ENCODE measurements at regions not wholly inside any gene's neighbourhood (a gene's known extent, or its start where the extent isn't known, plus 50 kb on each side); places are given as distances from the start of the nearest gene placed in this dataset.

DNA sequence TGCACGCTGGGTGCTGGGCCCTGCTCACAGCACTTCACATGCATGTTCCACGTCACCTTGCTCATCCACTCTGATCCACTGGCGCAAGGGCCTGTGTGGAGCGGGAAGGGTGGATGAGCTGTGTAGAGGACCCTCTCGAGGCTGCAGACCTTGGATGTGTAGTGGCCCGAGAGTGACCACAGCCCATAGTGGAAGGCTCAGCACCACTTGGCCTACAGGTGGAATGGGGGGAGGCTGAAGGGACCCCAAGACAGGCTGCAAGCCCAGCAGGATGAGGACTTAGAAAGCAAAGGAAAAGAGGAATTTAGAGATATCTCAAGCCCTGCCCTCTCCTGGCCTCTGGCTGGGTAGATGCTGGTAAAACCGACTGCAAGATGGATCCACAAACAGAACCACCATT, 175.9 kb upstream of the COPS8 start:
- 0 out of 2 replicates have a peak, but pooled peaks cover 2% of the 10 kb centered on the region for H3K4me1 Mint-ChIP-seq
- DNase-seq (ENCODE audit: low spot score): no peak
- no peaks in the 10 kb centered on the region for H3K36me3 Mint-ChIP-seq
- no peak overlapping the region for H3K4me3 Mint-ChIP-seq
- ChIA-PET CTCF (no interaction called here), POLR2A (no interaction called here)
- H3K27me3 Mint-ChIP-seq (ENCODE audit: low read depth): no peaks in the 10 kb centered on the region; the same call in 1 of the 2 replicates
- no peaks in the 10 kb centered on the region for H3K9me3 Mint-ChIP-seq
- TF ChIP-seq ETV6 (CRISPR knock-in tag; IDR thresholded peaks at IDR 0.05): no peak
- TF ChIP-seq ELF4 (CRISPR knock-in tag; IDR thresholded peaks at IDR 0.05; ENCODE audit: low read depth): no peak
- TF ChIP-seq, protein P1, sequence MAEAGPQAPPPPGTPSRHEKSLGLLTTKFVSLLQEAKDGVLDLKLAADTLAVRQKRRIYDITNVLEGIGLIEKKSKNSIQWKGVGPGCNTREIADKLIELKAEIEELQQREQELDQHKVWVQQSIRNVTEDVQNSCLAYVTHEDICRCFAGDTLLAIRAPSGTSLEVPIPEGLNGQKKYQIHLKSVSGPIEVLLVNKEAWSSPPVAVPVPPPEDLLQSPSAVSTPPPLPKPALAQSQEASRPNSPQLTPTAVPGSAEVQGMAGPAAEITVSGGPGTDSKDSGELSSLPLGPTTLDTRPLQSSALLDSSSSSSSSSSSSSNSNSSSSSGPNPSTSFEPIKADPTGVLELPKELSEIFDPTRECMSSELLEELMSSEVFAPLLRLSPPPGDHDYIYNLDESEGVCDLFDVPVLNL (CRISPR knock-in tag; IDR thresholded peaks at IDR 0.05; ENCODE audit: borderline replicate concordance, low read depth): no peak
- TF ChIP-seq TP53 (CRISPR knock-in tag; IDR thresholded peaks at IDR 0.05): no peak
- no peak for TF ChIP-seq MYBL2 (CRISPR knock-in tag; IDR thresholded peaks at IDR 0.05)
- no peak for TF ChIP-seq FOXJ3 (CRISPR knock-in tag; IDR thresholded peaks at IDR 0.05; ENCODE audit: borderline replicate concordance)
- no peak for TF ChIP-seq JAZF1 (CRISPR knock-in tag; IDR thresholded peaks at IDR 0.05)
- no peak for TF ChIP-seq TEAD4 (CRISPR knock-in tag; IDR thresholded peaks at IDR 0.05)
- no peak for ATAC-seq
- no peak overlapping the region for H3K27ac Mint-ChIP-seq

DNA sequence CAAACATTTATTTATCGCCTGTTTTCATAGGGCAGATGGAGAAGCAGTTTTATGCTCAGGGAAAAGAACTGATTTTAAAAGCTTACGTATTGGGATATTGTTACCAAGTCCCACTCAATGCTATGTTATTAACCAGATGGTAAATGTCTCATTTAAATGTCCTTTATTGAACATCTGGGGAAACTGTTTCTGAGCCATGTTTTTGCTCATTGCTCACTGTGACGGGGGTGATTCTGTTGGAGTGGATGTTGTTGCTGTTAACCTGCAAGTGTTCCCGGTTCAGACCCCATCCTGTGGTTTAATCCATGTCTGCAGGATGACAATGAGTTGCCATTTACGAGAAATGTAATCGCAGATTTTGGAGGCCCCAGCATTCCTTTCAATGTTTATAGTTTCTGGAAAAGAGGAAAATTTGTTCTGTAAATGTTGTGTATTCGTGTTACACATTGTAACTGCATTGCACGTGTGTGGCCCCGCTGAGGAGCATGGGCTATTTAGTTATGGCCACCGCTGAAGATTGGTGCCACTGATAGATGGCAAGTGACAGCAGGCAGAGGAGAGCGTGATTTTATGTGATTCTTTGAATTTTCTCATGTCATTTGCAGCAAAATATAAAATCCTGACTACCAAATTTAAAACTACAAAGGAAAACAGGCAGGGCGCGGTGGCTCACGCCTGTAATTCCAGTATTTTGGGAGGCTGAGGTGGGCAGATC, 174.8 kb upstream of the COPS8 start:
- Mint-ChIP-seq H3K36me3 (no peaks in the 10 kb centered on the region), H3K4me3 (no peak overlapping the region), H3K4me1 (peaks cover 3% of the 10 kb centered on the region; the same call in 1 of the 2 replicates), H3K9me3 (no peaks in the 10 kb centered on the region), H3K27me3 (ENCODE audit: low read depth) (no peaks in the 10 kb centered on the region; the same call in 1 of the 2 replicates), H3K27ac (no peak overlapping the region)
- DNase-seq (ENCODE audit: low spot score): no peak
- ATAC-seq: no peak
- TF ChIP-seq ETV6 (CRISPR knock-in tag; IDR thresholded peaks at IDR 0.05): no peak
- TF ChIP-seq TP53 (CRISPR knock-in tag; IDR thresholded peaks at IDR 0.05): no peak
- no peak for TF ChIP-seq NR1H2 (CRISPR knock-in tag; IDR thresholded peaks at IDR 0.05)
- TF ChIP-seq, protein P2, sequence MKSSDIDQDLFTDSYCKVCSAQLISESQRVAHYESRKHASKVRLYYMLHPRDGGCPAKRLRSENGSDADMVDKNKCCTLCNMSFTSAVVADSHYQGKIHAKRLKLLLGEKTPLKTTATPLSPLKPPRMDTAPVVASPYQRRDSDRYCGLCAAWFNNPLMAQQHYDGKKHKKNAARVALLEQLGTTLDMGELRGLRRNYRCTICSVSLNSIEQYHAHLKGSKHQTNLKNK (CRISPR knock-in tag; IDR thresholded peaks at IDR 0.05): no peak
- no peak for TF ChIP-seq ELF4 (CRISPR knock-in tag; IDR thresholded peaks at IDR 0.05; ENCODE audit: low read depth)
- TF ChIP-seq, protein P3, sequence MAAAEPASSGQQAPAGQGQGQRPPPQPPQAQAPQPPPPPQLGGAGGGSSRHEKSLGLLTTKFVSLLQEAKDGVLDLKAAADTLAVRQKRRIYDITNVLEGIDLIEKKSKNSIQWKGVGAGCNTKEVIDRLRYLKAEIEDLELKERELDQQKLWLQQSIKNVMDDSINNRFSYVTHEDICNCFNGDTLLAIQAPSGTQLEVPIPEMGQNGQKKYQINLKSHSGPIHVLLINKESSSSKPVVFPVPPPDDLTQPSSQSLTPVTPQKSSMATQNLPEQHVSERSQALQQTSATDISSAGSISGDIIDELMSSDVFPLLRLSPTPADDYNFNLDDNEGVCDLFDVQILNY (CRISPR knock-in tag; IDR thresholded peaks at IDR 0.05): no peak
- no peak for TF ChIP-seq RORB (CRISPR knock-in tag; IDR thresholded peaks at IDR 0.05)
- TF ChIP-seq NFATC4 (CRISPR knock-in tag; IDR thresholded peaks at IDR 0.05): no peak
- TF ChIP-seq, protein P4, sequence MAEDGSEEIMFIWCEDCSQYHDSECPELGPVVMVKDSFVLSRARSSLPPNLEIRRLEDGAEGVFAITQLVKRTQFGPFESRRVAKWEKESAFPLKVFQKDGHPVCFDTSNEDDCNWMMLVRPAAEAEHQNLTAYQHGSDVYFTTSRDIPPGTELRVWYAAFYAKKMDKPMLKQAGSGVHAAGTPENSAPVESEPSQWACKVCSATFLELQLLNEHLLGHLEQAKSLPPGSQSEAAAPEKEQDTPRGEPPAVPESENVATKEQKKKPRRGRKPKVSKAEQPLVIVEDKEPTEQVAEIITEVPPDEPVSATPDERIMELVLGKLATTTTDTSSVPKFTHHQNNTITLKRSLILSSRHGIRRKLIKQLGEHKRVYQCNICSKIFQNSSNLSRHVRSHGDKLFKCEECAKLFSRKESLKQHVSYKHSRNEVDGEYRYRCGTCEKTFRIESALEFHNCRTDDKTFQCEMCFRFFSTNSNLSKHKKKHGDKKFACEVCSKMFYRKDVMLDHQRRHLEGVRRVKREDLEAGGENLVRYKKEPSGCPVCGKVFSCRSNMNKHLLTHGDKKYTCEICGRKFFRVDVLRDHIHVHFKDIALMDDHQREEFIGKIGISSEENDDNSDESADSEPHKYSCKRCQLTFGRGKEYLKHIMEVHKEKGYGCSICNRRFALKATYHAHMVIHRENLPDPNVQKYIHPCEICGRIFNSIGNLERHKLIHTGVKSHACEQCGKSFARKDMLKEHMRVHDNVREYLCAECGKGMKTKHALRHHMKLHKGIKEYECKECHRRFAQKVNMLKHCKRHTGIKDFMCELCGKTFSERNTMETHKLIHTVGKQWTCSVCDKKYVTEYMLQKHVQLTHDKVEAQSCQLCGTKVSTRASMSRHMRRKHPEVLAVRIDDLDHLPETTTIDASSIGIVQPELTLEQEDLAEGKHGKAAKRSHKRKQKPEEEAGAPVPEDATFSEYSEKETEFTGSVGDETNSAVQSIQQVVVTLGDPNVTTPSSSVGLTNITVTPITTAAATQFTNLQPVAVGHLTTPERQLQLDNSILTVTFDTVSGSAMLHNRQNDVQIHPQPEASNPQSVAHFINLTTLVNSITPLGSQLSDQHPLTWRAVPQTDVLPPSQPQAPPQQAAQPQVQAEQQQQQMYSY (CRISPR knock-in tag; IDR thresholded peaks at IDR 0.05): no peak
- TF ChIP-seq, protein P5, sequence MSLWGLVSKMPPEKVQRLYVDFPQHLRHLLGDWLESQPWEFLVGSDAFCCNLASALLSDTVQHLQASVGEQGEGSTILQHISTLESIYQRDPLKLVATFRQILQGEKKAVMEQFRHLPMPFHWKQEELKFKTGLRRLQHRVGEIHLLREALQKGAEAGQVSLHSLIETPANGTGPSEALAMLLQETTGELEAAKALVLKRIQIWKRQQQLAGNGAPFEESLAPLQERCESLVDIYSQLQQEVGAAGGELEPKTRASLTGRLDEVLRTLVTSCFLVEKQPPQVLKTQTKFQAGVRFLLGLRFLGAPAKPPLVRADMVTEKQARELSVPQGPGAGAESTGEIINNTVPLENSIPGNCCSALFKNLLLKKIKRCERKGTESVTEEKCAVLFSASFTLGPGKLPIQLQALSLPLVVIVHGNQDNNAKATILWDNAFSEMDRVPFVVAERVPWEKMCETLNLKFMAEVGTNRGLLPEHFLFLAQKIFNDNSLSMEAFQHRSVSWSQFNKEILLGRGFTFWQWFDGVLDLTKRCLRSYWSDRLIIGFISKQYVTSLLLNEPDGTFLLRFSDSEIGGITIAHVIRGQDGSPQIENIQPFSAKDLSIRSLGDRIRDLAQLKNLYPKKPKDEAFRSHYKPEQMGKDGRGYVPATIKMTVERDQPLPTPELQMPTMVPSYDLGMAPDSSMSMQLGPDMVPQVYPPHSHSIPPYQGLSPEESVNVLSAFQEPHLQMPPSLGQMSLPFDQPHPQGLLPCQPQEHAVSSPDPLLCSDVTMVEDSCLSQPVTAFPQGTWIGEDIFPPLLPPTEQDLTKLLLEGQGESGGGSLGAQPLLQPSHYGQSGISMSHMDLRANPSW (CRISPR knock-in tag; conservative IDR thresholded peaks at IDR 0.05; ENCODE audit: low read depth): no peak
- no peak for TF ChIP-seq ZNF232 (CRISPR knock-in tag; IDR thresholded peaks at IDR 0.05)
- ChIA-PET POLR2A (no interaction called here), CTCF (no interaction called here)
